GM18867 (cell line): ENCODE measurements at regions not wholly inside any gene's neighbourhood (a gene's known extent, or its start where the extent isn't known, plus 50 kb on each side); places are given as distances from the start of the nearest gene placed in this dataset.

ENCODE experiments used
- ATAC-seq: cut with Tn5 transposase; IDR thresholded peaks from one replicate; pipeline ENCODE4 v1.9.1; 2021; ENCODE audit warnings: mild to moderate bottlenecking, moderate library complexity; ENCODE audit not compliant: unreplicated experiment

GRCh38 chr17:63125987-63126386 lies 160.0 kb downstream of the TANC2 start:
- ATAC-seq: no peak

GRCh38 chr17:63126607-63127006 lies 160.6 kb downstream of the TANC2 start:
- no peak for ATAC-seq

DNA sequence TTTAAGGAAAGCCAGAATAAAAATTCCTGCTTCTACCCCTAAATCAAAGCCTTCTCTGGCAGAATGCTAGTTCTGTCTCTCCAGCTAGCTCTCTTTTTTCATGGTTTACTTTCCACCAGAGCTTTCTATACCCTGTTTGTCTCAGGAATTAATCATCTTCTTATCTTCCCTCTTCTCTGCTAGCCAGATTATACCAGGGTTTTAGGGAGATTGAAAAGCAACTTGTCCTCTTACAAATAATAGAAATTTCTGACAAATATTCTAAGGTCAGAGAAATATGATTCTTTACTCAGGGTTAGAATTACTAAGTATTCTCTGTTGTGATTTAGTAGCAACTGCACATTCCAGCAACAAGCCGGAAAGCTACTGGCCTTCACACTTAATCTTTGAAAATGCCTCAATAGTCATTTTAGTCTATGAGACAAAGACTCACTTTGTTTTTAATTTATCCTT lies 166.4 kb downstream of the TANC2 start:
- ATAC-seq: no peak

DNA sequence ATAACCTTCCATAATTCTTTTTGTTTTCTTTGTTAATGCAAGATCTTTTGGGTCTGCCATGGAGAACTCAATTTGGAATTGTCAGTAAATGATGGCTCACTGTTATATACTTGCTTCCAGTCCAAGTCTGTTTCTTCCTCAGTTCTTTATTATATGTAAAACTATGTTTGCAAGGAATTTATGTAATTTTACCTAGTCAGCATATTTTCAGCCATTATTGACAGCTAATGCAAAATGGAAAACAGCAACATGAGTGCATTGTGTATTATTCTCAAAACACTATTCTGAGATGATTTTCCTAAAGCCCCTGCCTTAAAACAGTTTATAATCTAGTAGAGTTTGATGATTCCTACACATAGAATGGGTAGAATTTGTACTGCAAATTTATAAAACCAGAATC lies 167.5 kb downstream of the TANC2 start:
- ATAC-seq: no peak

- no peak for ATAC-seq
These were observed 168.8 kb downstream of the TANC2 start for GRCh38 chr17:63134867-63135266.

- no peak for ATAC-seq
These were observed 170.5 kb downstream of the TANC2 start for GRCh38 chr17:63136369-63137012.

DNA sequence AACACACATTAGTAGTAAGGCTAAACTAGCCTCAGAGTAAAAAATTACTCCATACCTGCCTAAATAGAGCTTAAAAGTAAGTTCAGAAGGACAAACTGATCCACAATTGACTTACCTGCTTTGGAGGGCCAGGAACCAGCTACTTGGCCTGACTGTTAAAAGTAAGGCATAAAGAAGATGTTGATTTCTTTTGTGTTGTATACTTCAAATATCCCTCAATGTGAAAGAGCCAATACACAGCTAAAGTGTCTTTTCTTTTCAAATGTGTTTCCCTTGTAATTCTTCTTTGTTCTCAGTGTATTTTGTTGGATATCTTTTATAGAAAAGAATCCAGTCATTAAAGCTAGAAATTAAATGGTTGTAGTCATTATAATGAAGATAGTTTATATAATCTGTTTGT lies 171.1 kb downstream of the TANC2 start:
- no peak for ATAC-seq

GRCh38 chr17:63138713-63139112 lies 172.7 kb downstream of the TANC2 start:
- no peak for ATAC-seq

- no peak for ATAC-seq
These were observed 173.3 kb downstream of the TANC2 start for GRCh38 chr17:63139356-63139755.

GRCh38 chr17:63140255-63140654 lies 174.2 kb downstream of the TANC2 start:
- peak; percentile 78 for ATAC-seq

- ATAC-seq: no peak
These were observed 176.8 kb downstream of the TANC2 start for GRCh38 chr17:63142836-63143235.

GRCh38 chr17:63150490-63150889 lies 184.5 kb downstream of the TANC2 start:
- no peak for ATAC-seq

DNA sequence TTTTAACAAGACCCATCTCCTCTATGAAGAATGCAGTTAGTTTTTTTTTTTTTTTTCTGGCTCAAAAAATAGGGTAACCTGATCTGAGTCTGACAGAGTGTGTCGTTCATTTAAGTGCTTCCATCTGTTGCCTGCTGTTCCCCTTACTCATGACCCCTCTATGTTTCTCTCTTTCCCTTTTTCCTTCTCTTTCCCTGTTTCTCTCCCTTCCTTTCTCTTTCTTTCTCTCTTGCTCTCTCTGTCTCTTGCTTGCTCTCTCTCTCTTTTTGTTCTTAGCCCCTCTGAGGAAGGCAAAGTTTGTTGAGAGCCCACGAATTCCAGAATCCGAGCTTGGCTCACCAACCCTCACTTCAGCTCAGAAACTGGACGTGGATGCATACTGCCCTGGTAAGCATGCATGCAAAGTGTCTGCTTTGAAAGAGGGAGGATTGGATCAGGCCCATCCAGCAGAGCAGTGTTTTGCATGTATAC lies 185.0 kb downstream of the TANC2 start:
- ATAC-seq: no peak

GRCh38 chr17:63151941-63152523 lies 186.0 kb downstream of the TANC2 start:
- ATAC-seq: no peak

DNA sequence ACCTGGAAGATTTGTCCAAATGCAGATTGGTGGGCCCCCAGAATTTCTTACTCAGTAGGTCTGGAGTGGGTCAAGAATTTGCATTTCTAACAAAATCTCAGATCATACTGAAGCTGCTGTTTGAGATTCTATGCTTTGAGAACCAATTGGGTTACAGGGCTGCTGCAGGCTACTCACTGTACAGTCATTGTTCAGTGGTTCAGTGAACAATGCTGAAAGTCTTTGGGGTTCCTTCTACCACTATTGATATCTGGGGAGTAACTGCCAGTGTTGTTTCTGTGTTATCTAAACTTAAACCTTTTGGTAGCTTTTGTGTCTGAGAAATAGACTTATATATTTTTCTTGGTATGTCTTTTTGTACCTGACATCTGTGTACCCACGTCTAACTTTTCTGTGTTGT lies 187.5 kb downstream of the TANC2 start:
- no peak for ATAC-seq

- ATAC-seq: no peak
These were observed 188.7 kb downstream of the TANC2 start for GRCh38 chr17:63154586-63155244.

- ATAC-seq: no peak
These were observed 191.0 kb downstream of the TANC2 start for GRCh38 chr17:63156986-63157385.

GRCh38 chr17:63162406-63163157 lies 196.5 kb downstream of the TANC2 start:
- ATAC-seq: no peak

GRCh38 chr17:63163158-63163520 lies 197.1 kb downstream of the TANC2 start:
- ATAC-seq: no peak

- ATAC-seq: no peak
These were observed 199.4 kb downstream of the TANC2 start for GRCh38 chr17:63165400-63165799.

GRCh38 chr17:63170795-63171194 lies 204.8 kb downstream of the TANC2 start:
- no peak for ATAC-seq
